T-helper 1 cell (primary cell): ENCODE measurements at regions not wholly inside any gene's neighbourhood (a gene's known extent, or its start where the extent isn't known, plus 50 kb on each side); places are given as distances from the start of the nearest gene placed in this dataset.

Source experiments
- DNase-seq, 5 donors: peaks; one replicate each; pipeline ENCODE4 v3.0.0-alpha.2; 2012 to 2020

DNA sequence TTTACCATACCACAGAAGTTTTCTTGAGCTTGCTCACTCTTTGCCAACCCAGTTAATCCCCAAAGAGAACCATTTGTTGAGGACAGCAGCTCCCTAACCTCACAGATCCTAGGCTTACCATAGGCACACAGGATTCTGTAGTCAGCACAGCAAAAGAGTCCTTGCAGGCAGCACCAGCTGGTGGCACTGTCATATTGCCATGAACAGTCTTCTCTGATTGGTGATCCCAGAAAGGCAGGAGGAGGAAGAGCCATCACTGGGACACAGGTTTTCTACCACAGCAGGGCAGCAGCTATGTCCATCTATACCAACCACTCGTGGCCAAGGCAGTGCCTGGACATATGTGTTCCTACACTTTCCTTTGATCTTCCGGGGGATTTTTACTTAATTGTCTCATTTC, 297.1 kb upstream of the CD180 start:
- no peak for DNase-seq

- DNase-seq: no peak
Observed at GRCh38 chr5:67490543-67491321, 294.1 kb upstream of the CD180 start.

GRCh38 chr5:67488885-67489284, 292.3 kb upstream of the CD180 start:
- DNase-seq: no peak

DNA sequence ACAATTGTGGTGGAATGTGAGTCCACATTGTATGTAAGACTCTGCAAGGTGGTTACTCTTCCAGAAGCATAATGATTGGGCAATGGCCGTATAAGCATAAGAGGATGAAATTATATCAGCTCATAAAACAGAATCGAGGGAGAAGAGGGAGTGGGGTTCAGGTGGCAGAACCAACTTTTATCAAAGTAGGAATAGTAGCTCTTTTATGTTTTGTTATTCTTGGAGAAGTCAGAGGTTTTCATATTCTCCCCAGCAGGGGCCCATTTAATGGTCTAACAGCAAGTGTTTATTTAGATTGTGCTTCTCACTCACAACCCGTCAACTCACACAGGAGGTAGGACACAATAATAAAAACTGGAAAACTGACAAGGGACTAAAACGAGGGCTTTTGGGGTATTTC, 291.3 kb upstream of the CD180 start:
- DNase-seq: no peak

- DNase-seq: no peak
Observed at GRCh38 chr5:67483453-67484030, 286.9 kb upstream of the CD180 start.

DNA sequence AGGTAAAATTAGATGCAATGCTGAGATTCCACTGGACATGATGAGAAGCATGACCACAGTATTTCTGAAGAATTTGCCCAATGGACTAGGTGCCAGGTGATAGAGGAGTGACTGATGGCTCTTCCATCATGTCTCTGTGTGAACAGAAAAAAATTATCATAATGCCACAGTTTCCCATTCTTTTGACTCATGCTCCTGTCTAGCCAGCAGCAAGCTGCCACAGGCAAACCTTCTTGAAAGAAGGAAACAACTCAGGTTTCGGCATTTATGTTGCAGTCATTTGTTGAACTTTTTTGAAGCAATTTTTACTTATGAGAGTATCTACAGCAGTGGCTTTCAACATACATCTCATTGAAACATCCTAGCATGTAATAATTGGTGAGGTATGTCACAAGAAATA, 284.8 kb upstream of the CD180 start:
- DNase-seq: no peak

GRCh38 chr5:67478337-67478736, 281.7 kb upstream of the CD180 start:
- no peak for DNase-seq

DNA sequence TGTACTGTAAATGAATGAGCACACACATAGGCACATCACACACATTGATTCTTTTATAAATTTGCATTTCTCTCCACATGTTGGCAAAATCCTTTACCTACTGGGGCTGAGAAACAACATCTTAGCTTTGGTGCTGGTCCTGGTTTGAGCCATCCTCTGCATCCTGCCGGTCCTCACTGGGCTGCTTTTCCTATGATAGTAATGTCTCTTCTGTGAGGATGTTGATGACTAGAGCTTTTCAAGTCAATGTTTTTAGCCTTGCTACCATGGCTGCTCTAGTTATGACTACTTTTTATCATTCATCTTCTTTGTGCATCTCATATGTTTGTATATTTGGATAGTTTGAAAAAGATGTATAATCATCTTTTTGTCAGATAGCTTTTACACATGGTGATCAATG, 280.4 kb upstream of the CD180 start:
- no peak for DNase-seq

GRCh38 chr5:67476531-67476930, 279.9 kb upstream of the CD180 start:
- no peak for DNase-seq

DNA sequence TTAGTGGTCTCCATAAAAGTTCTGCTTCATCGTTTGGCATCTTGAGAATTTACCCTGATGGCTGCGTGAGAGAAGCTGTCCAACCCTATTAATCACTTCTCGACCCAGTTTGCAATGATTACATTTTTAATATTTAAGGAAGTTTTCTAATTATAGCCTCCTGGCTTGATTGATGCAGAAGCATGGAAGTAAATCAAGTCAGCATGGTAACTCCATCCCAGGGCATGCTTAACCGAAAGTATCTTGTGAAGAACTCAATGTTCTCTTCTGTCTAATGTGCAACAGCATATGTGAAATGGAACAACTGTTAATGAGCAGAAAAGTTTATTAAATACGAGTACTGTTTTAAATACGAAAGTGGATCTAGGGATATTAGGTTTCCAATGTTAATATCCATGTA, 278.9 kb upstream of the CD180 start:
- no peak for DNase-seq

- no peak for DNase-seq
Observed at GRCh38 chr5:67474597-67475238, 278.1 kb upstream of the CD180 start.

GRCh38 chr5:67467110-67467509, 270.5 kb upstream of the CD180 start:
- DNase-seq: no peak

DNA sequence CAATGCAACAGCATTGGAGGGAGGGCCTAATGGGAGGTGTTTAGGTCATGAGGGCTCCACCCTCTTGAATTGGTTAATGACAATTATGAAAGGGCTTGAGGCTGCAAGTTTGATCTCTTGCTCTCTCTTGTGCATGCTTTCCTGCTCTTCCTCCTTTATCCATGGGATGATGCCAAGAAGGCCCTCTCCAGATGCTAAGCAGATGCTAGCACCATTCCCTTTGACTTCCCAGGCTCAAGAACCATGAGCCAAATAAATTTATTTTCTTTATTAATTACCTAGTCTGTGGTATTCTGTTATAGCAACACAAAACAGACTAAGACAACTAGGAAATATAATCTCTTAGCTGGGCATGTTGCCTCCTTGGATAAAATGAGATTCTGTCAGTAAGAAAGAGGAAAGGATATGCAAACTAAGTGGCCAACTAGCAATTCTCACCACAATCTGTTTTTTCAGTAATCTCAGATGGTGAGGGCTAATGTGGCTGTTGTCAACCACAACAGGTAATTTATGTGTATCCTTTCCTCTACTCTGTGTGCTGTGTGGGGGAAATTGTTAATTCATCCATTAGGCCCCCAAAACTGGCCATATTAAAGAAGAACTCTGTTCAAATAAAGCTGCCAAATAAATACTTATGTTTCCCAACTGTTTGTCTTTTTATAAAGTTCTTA, 269.1 kb upstream of the CD180 start:
- DNase-seq: no peak

DNA sequence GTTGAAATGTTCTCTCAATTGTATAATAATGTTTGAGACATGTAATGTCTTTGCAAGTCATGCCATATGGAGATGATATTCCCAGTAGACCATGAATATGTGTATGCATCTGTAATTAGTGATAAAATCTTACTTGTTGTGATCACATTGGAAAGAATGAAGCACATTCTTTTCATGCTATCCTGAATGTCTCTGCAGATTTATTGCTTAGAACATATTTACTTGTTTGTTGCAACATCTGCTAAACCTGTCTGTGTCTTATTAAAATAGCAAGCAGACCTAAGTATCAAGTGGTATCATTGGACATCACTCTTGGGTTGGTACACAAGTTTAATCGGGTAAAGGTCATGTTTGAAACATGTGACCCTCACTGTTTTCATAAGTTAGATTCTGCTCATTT, 265.5 kb upstream of the CD180 start:
- DNase-seq: no peak

DNA sequence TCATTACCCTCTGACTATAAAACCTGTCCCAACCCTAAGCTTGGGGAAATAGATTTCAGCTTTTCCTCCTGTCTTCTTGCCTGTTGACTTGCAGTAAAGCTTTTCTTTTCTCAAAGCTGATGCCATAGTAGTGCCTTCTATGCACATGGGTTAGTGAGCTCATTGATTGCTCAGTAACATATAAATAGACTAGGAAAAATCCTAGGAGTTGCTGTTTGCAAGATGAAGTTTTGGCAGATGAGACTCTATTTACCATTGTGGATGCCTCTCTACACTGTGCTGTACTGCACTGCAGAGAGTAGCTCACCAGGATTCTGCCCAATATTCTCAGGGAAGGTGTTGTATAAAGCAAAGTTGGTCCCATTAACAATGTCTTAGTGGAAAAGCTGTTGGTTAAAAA, 262.7 kb upstream of the CD180 start:
- DNase-seq: no peak

DNA sequence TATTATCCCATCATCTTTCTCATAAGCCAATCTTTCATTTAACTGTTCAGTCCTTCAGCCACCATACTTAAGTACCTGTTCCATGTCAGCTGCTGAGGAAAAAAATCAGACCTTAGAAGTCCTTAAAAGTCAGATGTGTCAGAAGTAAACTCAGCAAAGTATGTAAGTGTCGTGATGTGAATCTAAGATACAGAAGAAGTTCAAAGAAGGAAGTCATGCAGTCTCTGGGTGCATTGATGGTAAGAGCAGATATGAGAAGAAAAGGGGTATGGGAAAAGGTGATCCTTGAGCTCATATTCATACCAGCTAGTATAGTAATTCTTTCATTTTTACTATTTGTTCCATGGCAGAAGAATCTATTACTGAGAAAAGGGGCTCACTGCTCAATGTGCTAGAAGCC, 259.4 kb upstream of the CD180 start:
- DNase-seq: no peak

DNA sequence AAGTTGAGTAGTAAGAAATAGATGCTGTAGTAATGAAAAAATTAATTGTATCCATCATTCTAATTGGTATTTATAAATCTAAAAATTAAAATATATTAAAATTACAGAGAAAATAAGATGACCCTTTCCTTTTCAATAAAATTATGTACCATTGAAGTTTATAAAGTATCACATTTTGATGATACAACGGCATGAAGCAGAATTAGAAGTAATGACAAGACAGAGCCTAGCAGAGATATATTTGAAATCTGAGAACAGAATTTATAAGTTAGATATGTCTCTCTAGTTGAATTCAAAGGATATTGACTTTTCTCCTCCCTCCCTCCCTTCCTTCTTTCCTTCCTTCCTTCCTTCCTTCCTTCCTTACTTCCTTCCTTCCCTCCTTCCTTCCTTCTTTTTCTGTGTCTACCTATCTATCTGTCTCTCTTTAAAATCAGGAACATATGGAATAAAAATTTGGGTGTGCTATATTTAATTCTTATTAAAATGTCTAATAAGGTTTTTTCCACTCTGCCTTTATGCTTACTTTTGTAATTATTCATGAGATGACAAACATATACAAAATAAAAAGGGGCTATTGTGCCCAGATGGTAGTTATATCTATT, 258.5 kb upstream of the CD180 start:
- no peak for DNase-seq

DNA sequence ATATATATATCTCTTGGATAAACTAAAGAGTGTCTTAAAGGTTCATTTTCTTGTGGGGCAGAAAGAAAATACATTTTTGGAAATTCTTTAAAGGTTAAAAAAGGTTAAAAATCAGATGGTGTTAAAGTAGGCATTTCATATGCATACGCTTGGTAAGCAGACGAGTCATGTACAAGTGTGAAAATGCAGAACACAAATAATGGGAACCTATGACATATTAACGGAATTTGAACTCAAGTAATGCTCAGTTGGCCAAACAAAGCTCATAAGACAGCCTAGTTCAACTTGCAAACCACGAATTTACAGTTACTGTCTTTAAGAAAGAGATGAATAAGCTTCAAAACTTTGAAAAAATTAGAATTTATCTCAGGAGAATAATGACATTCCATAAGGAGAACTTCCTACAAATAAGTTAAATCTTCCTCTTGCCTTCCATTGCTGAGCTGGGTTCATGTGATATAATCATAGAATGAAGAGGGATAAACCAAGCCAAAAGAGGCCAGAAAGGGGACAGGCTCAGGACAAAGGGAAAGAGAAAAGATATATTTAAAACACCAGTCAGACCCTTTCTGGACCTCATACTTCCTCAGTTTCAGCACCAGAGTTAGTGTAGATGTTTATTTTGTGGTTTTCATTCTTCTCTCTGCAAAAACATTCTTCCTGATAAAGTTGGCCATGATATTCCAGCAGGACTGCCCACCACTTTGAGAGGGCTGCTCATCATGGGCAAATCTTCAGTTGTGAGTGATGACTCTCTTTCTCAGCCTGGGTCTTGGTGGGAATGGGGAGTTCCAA, 256.7 kb upstream of the CD180 start:
- DNase-seq: no peak

DNA sequence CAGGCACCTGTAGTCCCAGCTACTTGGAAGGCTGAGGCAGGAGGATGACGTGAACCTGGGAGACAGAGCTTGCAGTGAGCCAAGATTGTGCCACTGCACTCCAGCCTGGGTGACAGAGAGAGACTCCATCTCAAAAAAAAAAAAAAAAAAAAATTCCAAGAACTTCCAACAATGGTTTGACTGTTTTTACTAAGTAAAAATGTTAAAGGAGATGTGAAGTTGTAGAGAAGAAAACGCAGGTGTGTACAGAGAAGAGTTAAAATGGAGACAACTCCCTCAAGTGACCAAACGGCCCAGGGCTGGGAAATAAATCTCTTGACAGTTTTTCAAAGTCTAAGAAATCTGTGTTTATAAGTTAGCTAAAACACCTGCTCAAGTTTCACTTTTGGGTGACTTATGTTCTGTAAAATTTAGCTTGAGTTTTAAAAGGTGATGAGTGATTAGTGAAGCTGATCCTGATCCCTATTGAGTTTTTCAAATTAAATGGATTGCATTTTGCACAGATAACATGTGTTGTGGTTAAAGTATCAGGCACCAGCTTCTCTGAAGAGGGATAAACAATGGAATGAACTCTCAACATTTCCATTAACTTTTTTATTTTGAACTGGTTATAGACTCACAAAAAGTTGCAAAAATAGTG, 255.2 kb upstream of the CD180 start:
- no peak for DNase-seq

GRCh38 chr5:67447732-67448131, 251.1 kb upstream of the CD180 start:
- no peak for DNase-seq

DNA sequence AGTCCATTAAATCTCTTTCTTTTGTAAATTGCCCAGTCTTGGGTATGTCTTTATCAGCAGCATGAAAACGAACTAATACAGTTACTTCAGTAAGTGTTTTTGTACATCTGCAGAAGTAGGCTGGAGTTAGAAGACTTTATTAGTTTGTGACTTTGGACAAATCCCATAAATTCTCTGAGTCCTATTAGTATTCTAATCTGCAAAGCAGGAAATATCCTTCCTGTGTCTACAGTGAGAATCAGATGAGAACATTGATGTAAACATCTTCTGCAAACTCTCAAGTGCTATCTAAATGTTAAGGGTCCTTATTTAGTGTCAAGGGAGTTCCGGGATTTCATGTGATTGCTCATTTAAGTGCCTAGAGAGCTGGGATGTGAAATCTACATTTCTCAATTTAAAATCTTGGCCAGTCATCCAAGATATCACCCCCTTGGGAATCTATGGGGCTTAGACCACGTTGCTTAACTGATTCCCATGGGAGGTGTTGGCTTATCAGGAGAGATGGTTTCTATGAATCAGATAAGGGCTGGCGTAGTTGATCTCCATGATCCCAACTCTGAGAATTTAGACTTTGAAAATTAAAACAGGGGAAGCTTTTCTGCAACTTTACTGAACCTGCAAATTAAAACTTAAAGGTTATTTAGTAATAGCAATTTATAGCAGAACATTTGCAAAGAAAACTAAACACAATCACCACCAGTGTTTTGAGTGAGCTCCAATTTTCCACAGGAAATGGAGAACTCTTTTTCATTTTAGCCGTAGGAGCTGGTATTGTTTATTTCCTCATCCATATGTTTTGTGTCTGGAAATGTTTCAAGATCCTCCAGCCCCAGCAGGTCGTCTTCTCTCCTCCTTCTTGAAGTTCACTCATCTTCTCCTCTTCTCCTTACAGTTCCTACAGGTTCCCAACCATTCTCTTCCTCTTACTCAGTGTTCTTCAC, 241.6 kb upstream of the CD180 start:
- no peak for DNase-seq
